Thoracic aorta (tissue), 2 donors: ENCODE measurements at regions not wholly inside any gene's neighbourhood (a gene's known extent, or its start where the extent isn't known, plus 50 kb on each side); places are given as distances from the start of the nearest gene placed in this dataset.
A peak's percentile ranks its signal among the peaks of the same experiment; 100 is the strongest.

Experiments
- ATAC-seq: fragments of 150-250 bp; one replicate; pipeline ENCODE4 v1.8.0; 2017; ENCODE audit warnings: low read depth; ENCODE audit not compliant: insufficient number of reproducible peaks, low FRiP score
- DNase-seq: peaks from one replicate; pipeline ENCODE4 v3.0.0-alpha.2; 2020; ENCODE audit warnings: low spot score
- H3K27ac ChIP-seq, 2 donors: fragments of 200-600 bp; sonication (generic); 1 replicate in 1 of 2; 2 replicates in 1 of 2; pipeline ENCODE4 v1.5.1; 2016; ENCODE audit warnings: mild to moderate bottlenecking in 2 of 2, moderate library complexity in 2 of 2
- H3K27me3 ChIP-seq: fragments of 200-600 bp; sonication (generic); replicated peaks from 2 replicates; pipeline ENCODE4 v1.6.0; 2016; ENCODE audit warnings: mild to moderate bottlenecking; ENCODE audit not compliant: insufficient read depth
- H3K36me3 ChIP-seq: fragments of 200-600 bp; sonication (generic); one replicate; pipeline ENCODE4 v1.5.1; 2016
- H3K4me1 ChIP-seq, 2 donors: fragments of 200-600 bp; sonication (generic); 1 replicate in 1 of 2; 2 replicates in 1 of 2; pipeline versions ENCODE4 v1.5.1 to v1.6.0; 2016; ENCODE audit warnings: low read depth in 2 of 2, mild to moderate bottlenecking in 1 of 2; ENCODE audit not compliant: control insufficient read depth in 1 of 2
- H3K4me3 ChIP-seq: fragments of 200-600 bp; sonication (generic); 2 replicates; pipeline ENCODE4 v1.5.1; 2016; ENCODE audit warnings: mild to moderate bottlenecking
- H3K9me3 ChIP-seq: fragments of 200-600 bp; sonication (generic); 2 replicates; pipeline ENCODE4 v1.5.1; 2016
- TF ChIP-seq, protein P1 (sequence below): fragments of 200-600 bp; sonication (generic); IDR thresholded peaks from one replicate; pipeline ENCODE4 v1.5.1; 2019; ENCODE audit warnings: antibody characterized with exemption

GRCh38 chr4:112061207-112061817 lies 83.9 kb upstream of the FAM241A start:
- Histone ChIP-seq H3K4me3 (no peak overlapping the region), H3K27ac (no peak overlapping the region), H3K27me3 (no peaks in the 10 kb centered on the region), H3K36me3 (no peaks in the 10 kb centered on the region), H3K9me3 (no peaks in the 10 kb centered on the region), H3K4me1 (no peaks in the 10 kb centered on the region)
- ATAC-seq, result no peak
- no peak for DNase-seq
- TF ChIP-seq, protein P1, sequence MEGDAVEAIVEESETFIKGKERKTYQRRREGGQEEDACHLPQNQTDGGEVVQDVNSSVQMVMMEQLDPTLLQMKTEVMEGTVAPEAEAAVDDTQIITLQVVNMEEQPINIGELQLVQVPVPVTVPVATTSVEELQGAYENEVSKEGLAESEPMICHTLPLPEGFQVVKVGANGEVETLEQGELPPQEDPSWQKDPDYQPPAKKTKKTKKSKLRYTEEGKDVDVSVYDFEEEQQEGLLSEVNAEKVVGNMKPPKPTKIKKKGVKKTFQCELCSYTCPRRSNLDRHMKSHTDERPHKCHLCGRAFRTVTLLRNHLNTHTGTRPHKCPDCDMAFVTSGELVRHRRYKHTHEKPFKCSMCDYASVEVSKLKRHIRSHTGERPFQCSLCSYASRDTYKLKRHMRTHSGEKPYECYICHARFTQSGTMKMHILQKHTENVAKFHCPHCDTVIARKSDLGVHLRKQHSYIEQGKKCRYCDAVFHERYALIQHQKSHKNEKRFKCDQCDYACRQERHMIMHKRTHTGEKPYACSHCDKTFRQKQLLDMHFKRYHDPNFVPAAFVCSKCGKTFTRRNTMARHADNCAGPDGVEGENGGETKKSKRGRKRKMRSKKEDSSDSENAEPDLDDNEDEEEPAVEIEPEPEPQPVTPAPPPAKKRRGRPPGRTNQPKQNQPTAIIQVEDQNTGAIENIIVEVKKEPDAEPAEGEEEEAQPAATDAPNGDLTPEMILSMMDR, result no peak

GRCh38 chr4:112063260-112063659 lies 82.0 kb upstream of the FAM241A start:
- H3K9me3 ChIP-seq, result no peaks in the 10 kb centered on the region
- H3K4me3 ChIP-seq, result no peak overlapping the region
- TF ChIP-seq, protein P1, result no peak
- H3K27ac ChIP-seq, result no peak overlapping the region
- no peaks in the 10 kb centered on the region for H3K27me3 ChIP-seq
- ATAC-seq (no peak), DNase-seq (no peak)
- H3K36me3 ChIP-seq, result no peaks in the 10 kb centered on the region
- H3K4me1 ChIP-seq, result no peaks in the 10 kb centered on the region

GRCh38 chr4:112069110-112069509 lies 76.1 kb upstream of the FAM241A start:
- H3K27me3 ChIP-seq, result no peaks in the 10 kb centered on the region
- no peak overlapping the region for H3K27ac ChIP-seq
- no peak overlapping the region for H3K4me3 ChIP-seq
- H3K4me1 ChIP-seq, result no peaks in the 10 kb centered on the region
- DNase-seq (no peak), ATAC-seq (no peak)
- TF ChIP-seq, protein P1, result no peak
- no peaks in the 10 kb centered on the region for H3K36me3 ChIP-seq
- no peaks in the 10 kb centered on the region for H3K9me3 ChIP-seq

- H3K4me3 ChIP-seq, result no peak overlapping the region
- H3K27me3 ChIP-seq, result no peaks in the 10 kb centered on the region
- no peaks in the 10 kb centered on the region for H3K4me1 ChIP-seq
- H3K9me3 ChIP-seq, result no peaks in the 10 kb centered on the region
- no peak for ATAC-seq
- TF ChIP-seq, protein P1, result no peak
- H3K27ac ChIP-seq, result no peak overlapping the region
- no peak for DNase-seq
- H3K36me3 ChIP-seq, result no peaks in the 10 kb centered on the region
Observed at GRCh38 chr4:112073181-112073580, 72.1 kb upstream of the FAM241A start.

DNA sequence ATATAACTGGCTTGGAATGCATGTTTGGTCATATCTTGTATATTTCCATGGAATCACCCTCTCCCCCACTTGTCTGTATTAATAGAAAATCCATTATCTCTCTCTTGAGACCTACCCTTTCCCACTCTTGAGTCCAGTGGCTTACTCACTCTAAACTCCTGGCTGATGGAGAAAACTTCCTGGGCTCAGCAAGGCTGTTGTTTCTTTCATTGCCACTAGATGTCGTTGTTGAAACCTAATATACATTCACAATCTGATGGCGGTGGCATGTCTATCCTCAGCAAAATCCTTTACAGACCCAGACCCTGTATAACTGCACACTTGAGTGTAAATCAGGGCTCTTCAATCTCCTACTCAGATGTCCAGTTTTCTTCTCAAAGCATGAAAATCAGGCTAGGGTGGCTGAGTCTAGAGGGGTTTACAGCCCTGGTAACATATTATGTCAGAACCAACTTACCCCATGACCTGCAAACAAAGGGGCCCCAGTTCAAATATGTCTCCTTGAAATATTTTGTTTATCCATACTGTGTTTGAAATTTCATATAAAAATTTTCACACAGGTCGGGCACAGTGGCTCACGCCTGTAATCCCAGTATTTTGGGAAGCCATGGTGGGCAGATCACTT lies 70.0 kb upstream of the FAM241A start:
- H3K9me3 ChIP-seq, result no peaks in the 10 kb centered on the region
- DNase-seq (no peak), ATAC-seq (peak; percentile 55)
- H3K27me3 ChIP-seq, result no peaks in the 10 kb centered on the region
- H3K4me3 ChIP-seq, result no peak overlapping the region
- TF ChIP-seq, protein P1, result peak; percentile 37
- H3K36me3 ChIP-seq, result no peaks in the 10 kb centered on the region
- H3K27ac ChIP-seq, result no peak overlapping the region
- no peaks in the 10 kb centered on the region for H3K4me1 ChIP-seq
